ENCODE measurements at regions not wholly inside any gene's neighbourhood (a gene's known extent, or its start where the extent isn't known, plus 50 kb on each side); places are given as distances from the start of the nearest gene placed in this dataset.
"Not testable (repeated sequence)": the region's sequence is repeated elsewhere in the genome, so short reads cannot be mapped to it uniquely, and the experiment has no call there.

DNA sequence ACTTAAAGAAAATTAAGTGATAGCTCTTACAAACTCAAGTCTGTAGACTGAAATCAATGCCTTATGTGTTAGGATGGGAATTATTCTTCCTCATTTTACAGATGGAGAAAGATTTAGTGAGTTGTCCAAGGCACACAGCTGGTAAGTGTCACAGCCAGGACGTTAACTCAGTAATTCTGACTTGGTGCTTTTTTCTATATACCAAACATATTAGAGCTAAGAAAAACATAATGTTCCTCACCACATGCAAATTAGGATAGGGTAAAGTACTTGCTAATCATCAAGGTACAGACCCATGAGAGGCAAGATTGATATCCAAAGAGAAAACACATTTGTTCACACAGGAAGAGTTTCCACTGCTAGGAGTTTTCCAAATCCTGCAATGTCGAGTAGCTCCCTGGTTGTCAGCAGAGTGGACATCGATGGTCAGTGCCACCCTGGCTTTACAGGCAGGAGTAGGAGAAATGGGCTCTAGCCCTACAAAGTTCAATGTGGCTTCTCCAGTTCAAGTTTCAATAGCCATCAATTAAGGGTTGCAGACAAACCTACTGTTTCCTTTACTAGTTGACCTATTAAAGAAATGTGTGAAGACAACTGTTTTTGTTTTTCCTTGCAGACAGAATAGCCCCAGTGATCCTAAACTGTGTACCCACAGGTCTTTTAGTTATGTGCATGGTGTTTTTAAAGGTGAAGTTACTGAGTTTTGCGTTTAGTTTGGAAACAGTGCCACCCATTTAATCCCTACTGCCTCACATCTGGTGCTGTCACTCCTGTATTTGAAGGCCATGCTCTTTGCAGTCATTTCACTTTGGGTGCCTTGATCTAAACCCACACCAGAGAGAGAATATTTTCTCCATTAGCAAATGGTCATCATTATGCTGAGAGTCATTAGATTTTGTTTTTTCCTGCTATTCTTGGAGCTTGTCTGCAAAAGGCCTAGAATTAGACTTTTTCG is 460.8 kb upstream of the SMARCA2 start:
- peak; percentile 10 for DNase-seq

DNA sequence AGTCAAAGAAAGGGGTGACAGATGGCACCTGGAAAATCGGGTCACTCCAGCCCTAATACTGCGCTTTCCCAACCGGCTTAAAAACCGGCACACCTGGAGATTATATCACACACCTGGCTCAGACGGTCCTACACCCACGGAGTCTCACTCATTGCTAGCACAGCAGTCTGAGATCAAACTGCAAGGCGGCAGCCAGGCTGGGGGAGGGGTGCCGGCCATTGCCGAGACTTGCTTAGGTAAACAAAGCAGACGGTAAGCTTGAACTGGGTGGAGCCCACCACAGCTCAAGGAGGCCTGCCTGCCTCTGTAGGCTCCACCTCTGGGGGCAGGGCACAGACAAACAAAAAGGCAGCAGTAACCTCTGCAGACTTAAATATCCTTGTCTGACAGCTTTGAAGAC is 456.5 kb upstream of the SMARCA2 start:
- not testable (repeated sequence) for DNase-seq

GRCh38 chr9:1575939-1576338 is 439.2 kb upstream of the SMARCA2 start:
- DNase-seq: no peak

- no peak for DNase-seq
Measured at GRCh38 chr9:1580215-1580614, 434.9 kb upstream of the SMARCA2 start.

DNA sequence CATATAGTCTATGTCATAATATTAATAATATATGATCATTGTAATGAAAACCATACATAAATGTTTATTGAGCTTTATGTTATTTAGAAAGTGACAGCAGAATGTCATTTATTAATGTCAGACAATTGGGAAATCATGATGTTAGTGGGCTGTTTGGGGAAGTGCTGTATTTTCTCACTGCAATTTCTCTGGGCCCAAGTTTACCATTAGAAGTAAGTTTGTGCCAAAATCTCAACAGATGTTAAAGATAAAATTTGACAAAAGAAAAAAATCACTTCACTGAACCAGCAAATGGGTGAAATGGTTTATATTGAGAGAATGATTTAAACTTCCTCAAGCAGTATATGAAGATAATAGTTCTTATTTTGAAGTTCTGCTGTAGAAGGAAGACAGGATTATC is 433.2 kb upstream of the SMARCA2 start:
- DNase-seq: no peak

DNA sequence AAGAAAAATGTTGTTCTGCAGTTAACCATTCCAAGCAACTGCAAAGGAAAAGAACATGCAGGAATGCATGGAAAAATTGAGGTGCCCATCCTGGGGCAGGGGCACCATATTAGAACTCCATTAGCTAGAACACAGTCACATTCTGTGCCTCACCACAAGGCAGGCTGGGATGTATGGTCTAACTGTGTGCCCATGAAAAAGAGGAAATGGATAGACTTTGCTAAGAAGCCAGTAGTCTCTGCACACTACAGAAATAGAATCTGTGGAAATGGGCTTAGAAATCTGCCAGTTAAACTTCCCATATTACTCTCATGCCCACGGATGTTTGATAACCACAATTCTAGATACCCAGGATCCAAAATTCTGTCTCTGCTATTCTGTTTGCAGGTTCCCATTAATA is 423.8 kb upstream of the SMARCA2 start:
- no peak for DNase-seq

DNA sequence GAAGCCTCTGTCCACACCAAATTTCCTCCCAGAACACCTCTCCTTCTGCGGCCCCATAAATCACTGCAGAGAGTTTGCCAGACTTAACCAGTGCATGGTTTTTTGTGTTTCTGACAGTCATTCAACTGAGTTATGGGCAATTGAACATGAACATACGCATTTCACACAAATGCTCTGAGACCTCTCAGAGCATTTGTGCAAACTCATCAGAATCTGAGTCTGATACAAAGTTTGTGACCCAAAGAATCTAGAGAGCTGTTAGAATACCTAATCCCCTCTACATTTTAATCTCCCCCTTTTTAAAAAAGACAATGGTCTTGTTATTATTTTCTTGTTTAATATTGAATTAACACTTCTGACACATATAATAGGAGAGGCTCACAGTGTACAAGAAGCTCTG is 416.9 kb upstream of the SMARCA2 start:
- no peak for DNase-seq

DNA sequence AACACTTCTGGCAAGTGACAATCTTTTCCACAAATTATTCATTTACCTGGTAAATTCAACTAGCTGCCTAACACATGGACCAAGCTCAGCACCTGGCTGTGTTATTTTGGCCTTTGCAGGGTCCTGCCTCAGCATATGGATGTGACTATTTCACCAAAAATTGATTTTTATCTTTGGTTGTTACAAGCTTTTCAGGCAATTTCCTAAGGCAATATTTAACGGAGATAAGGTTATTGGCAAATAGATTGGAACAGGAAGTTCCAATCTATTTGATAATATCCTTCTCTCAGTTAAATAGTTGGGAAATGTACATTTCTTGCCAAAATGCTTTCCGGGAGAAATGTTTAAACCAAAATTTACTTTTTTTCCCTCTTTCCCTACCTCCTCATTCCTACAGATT is 415.2 kb upstream of the SMARCA2 start:
- DNase-seq: no peak

GRCh38 chr9:1604942-1605560 is 410.1 kb upstream of the SMARCA2 start:
- peak; percentile 26 for DNase-seq

DNA sequence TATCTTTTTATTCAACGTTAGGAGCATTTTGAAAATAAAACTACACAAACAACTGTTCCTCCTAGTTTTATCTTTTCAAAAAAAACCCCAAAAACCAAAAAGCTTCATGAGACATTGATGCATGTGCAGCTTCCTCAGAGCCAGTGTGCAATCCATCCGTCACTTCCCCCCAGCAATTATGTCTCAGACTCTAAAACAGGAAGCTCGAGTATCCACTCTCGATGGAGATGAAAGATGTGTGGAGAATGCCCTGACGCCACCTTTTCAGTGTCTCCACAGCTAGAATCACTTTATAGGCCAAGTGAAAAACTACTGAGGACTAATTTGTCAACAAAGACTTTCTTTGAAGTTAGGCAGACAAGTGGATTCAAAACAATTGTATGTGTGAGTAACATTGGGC is 408.9 kb upstream of the SMARCA2 start:
- DNase-seq: no peak

- no peak for DNase-seq
Measured at GRCh38 chr9:1612886-1613285, 402.3 kb upstream of the SMARCA2 start.

DNA sequence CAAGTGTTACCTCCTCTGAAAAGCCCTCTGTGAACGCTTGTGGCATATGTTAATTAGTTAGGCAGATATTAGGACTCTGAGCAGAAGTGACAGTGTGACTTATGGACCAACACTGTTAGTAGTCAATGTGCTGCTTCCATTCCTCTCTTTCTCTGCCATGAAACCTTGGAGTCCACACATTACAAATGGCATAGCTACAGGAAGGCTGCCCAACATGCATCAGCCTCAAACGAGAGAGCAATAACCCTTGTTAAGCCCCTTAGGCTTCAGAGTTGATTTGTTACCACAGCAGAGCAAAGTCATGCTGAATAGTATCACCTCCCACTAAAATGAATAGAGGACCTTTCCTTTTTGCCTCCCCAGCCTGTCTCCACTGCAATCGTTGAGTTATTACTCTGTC is 397.7 kb upstream of the SMARCA2 start:
- no peak for DNase-seq

DNA sequence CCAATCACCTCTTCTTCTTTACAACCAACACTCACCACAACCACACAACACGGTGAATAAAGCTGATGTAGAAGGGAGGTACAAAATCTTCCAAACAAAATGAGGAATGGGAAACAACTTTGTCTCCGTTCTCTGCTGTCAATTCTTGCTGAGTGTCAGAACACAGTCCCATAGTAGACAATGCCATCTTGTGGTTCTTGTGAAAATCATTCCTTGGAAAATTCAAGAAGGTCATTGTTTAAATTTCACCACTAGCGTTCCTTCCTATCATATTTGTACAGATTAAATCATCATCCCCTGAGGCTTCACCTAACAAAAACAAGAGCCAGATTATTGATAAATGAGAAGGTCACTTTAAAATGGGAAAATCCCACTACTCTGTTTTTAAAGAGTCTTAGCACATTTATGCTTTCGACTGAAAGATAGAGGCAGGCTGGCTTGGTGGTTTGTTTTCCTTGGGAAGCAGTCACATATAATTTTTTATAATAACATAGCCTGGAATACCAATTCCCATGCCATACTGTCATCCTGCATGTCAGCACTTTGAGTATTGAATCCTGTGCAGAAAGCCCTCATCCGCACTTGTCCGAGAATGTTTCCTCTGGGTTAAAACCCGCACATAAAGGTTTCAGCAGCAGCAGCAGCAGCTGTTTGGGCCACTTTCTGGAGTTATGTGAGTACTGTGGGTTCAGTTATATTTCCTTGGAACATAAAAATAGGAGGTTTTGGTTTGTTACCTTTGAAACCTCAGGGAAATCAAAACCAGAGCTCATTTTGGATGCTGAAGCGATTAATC is 395.0 kb upstream of the SMARCA2 start:
- peak; percentile 59 for DNase-seq

- DNase-seq: no peak
Measured at GRCh38 chr9:1637401-1637800, 377.7 kb upstream of the SMARCA2 start.

GRCh38 chr9:1639166-1639565 is 376.0 kb upstream of the SMARCA2 start:
- DNase-seq: no peak

DNA sequence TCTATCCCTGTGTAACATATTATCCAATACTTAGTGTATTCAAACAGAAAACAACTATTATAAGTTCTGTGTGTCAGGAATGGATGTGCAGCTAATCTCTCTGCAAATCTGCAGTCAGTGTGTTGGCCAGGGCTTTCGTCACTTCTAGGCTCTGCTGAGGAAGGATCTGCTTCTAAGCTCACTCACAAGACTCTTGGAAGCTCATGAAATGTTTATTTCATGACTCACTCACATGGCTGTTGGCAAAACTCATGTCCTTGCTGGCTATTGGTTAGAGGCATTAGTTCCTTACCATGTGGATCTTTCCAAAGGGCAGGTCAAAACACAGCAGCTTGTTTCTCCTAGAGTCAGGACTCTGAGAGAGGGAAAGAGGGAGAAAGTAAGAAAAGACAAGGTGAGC is 367.4 kb upstream of the SMARCA2 start:
- peak; percentile 38 for DNase-seq

GRCh38 chr9:1653282-1653681 is 361.9 kb upstream of the SMARCA2 start:
- no peak for DNase-seq

- DNase-seq: peak; percentile 42
Measured at GRCh38 chr9:1658661-1659362, 356.3 kb upstream of the SMARCA2 start.

- DNase-seq: peak; percentile 55
Measured at GRCh38 chr9:1659363-1659690, 355.8 kb upstream of the SMARCA2 start.

DNA sequence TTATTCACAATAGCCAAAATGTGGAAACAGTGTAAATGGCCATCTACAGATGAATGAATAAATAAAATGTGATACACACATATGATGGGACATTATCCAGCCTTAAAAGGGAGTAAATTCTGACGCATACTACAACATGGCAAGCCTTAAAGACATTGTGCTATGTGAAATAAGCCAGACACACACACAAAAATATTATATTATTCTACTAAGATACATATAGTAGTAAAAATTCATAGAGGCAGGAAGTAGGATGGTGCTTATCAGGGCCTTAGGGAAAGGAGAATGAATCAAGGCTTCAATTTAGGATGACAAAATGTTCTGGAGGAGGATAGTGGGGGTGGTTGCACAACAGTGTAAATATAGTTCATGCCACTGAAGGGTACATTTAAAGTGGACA is 346.7 kb upstream of the SMARCA2 start:
- DNase-seq: no peak

- no peak for DNase-seq
Measured at GRCh38 chr9:1673300-1673699, 341.8 kb upstream of the SMARCA2 start.

DNA sequence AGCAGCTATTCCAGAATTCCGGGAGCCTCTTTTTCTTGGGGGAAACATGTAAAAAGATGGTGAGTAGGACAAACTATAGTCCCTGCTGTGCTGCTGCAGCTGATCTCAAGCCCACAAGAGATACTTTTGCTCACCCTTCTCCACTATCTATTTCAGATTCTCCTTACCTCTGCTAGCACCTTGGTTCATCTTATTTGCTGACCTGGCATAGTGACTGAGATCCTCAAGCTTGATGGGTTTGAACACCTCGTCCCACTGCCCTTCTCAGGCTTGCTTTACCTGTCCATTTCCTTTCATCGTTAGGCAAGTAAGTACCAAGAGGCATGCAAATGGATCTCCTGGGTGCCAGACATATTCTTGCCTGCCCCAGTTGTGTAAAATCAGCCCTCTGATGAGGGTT is 338.4 kb upstream of the SMARCA2 start:
- no peak for DNase-seq

Measured in muscle of arm (tissue), 1 donor.